ENCODE measurements at regions not wholly inside any gene's neighbourhood (a gene's known extent, or its start where the extent isn't known, plus 50 kb on each side); places are given as distances from the start of the nearest gene placed in this dataset.

GRCh38 chr2:128793404-128793803 lies 474.7 kb upstream of the HS6ST1 start:
- Histone ChIP-seq H3K9me3 (replicated peaks; ENCODE audit: control insufficient read depth, insufficient read depth, low read length) (no peaks in the 10 kb centered on the region), H3K4me3 (replicated peaks in 1 of 3; ENCODE audit: insufficient read depth in 1 of 3, low read depth in 1 of 3, low read length in 3 of 3) (no peak overlapping the region), H3K79me2 (ENCODE audit: control insufficient read depth, insufficient read depth, low read length) (no peaks in the 10 kb centered on the region), H3K27ac (ENCODE audit: insufficient read depth, low read depth, low read length) (no peak overlapping the region), H3K4me2 (ENCODE audit: insufficient read depth, low read length) (no peak overlapping the region), H3K36me3 (ENCODE audit: control insufficient read depth in 2 of 2, extremely low read depth in 1 of 2, insufficient read depth in 2 of 2, low read length in 2 of 2) (no peaks in the 10 kb centered on the region), H3K4me1 (ENCODE audit: control insufficient read depth, extremely low read depth, insufficient read depth, low read length) (no peaks in the 10 kb centered on the region), H3K27me3 (ENCODE audit: control insufficient read depth in 2 of 2, insufficient read depth in 2 of 2, low read length in 2 of 2) (no peaks in the 10 kb centered on the region), H2AFZ (ENCODE audit: low read depth, low read length) (no peak overlapping the region), H3K9ac (replicated peaks; ENCODE audit: extremely low read depth, insufficient read depth, low read length) (no peak overlapping the region), H3K9me1 (replicated peaks; ENCODE audit: control insufficient read depth, extremely low read depth, insufficient read depth, low read length) (no peaks in the 10 kb centered on the region), H4K20me1 (replicated peaks; ENCODE audit: control insufficient read depth, extremely low read depth, insufficient read depth, low read length) (no peaks in the 10 kb centered on the region)
- POLR2A ChIA-PET, result no interaction called here
- CTCF ChIA-PET, result no interaction called here
- intact Hi-C loops (cut with micrococcal nuclease), result no loop called here
- dilution Hi-C loops (cut with MboI; ENCODE audit: extremely low pct_ligation_motif_present, low sequenced_read_pairs), result no loop called here
- DNase-seq (ENCODE audit: low read depth, low spot score), result no peak
- TF ChIP-seq GATA2 (IDR thresholded peaks at IDR 0.05; ENCODE audit: insufficient read depth, insufficient read length, low read depth, low read length) (no peak), FOS (IDR thresholded peaks at IDR 0.05; ENCODE audit: borderline replicate concordance, insufficient read depth, low read length) (no peak), MAX (IDR thresholded peaks at IDR 0.05; ENCODE audit: insufficient read depth, insufficient read length) (no peak), MYC (IDR thresholded peaks at IDR 0.05; ENCODE audit: low read depth, low read length) (no peak), JUN (IDR thresholded peaks at IDR 0.05; ENCODE audit: borderline replicate concordance, insufficient read depth, insufficient read length, low read depth) (no peak), EZH2 (IDR thresholded peaks at IDR 0.05; ENCODE audit: borderline replicate concordance, low read depth, low read length, severe bottlenecking) (no peak), CTCF (IDR thresholded peaks at IDR 0.05; ENCODE audit: extremely low read depth in 1 of 2, insufficient read depth in 1 of 2, low read depth in 1 of 2, low read length in 2 of 2) (no peak), POLR2AphosphoS5 (IDR thresholded peaks at IDR 0.05; ENCODE audit: insufficient read depth, low read depth, low read length) (no peak)
- BruUV-seq (replicated peaks), result no TSS peak
- FAIRE-seq, result no peak
